ENCODE measurements at regions not wholly inside any gene's neighbourhood (a gene's known extent, or its start where the extent isn't known, plus 50 kb on each side); places are given as distances from the start of the nearest gene placed in this dataset.

DNA sequence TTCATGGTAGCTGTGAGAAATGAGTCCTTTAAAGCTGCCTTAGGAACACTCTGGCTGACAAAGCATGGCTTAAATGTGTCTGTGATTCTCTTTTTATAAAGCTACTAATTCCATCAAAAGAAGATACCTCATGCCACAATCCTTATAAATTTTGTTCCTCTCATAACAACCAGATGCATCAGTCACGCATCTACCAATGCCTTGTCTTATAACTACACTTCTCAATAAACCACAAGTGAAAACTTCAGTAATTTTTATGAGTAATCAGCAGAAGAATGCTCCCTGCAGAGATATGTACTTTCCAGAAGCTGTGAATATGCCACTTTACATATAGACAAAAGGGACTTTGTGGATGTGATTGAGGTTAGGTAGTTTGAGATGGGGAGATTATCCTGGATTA is 147.8 kb downstream of the SUCLA2 start:
- Histone ChIP-seq H3K4me3 (ENCODE audit: low read length) (no peak overlapping the region), H3K79me2 (replicated peaks; ENCODE audit: insufficient read depth, low read length) (no peaks in the 10 kb centered on the region), H3K9me3 (ENCODE audit: low read length) (no peaks in the 10 kb centered on the region), H3K4me2 (ENCODE audit: low read length) (no peak overlapping the region), H3K9me2 (ENCODE audit: insufficient read depth, low read length) (no peaks in the 10 kb centered on the region), H2AFZ (ENCODE audit: low read depth, low read length) (no peak overlapping the region), H3K27ac (ENCODE audit: low read length) (no peak overlapping the region), H3F3A (ENCODE audit: insufficient read depth, low read length, poor library complexity, severe bottlenecking) (no peaks in the 10 kb centered on the region), H3K36me3 (ENCODE audit: insufficient read depth, low read length) (no peaks in the 10 kb centered on the region), H4K20me1 (ENCODE audit: insufficient read depth) (no peaks in the 10 kb centered on the region), H3K27me3 (ENCODE audit: insufficient read depth, low read depth, low read length) (no peaks in the 10 kb centered on the region), H3K9ac (ENCODE audit: low read length) (no peak overlapping the region)
- no peak for TF ChIP-seq REST (IDR thresholded peaks at IDR 0.05; ENCODE audit: borderline replicate concordance)
- TF ChIP-seq EZH2 (IDR thresholded peaks at IDR 0.05; ENCODE audit: borderline replicate concordance, insufficient read depth, low read length, poor library complexity, severe bottlenecking): no peak
- TF ChIP-seq POLR2AphosphoS5 (IDR thresholded peaks at IDR 0.05): no peak
- no peak for TF ChIP-seq RAD21 (conservative IDR thresholded peaks at IDR 0.05)
- TF ChIP-seq, protein P1, sequence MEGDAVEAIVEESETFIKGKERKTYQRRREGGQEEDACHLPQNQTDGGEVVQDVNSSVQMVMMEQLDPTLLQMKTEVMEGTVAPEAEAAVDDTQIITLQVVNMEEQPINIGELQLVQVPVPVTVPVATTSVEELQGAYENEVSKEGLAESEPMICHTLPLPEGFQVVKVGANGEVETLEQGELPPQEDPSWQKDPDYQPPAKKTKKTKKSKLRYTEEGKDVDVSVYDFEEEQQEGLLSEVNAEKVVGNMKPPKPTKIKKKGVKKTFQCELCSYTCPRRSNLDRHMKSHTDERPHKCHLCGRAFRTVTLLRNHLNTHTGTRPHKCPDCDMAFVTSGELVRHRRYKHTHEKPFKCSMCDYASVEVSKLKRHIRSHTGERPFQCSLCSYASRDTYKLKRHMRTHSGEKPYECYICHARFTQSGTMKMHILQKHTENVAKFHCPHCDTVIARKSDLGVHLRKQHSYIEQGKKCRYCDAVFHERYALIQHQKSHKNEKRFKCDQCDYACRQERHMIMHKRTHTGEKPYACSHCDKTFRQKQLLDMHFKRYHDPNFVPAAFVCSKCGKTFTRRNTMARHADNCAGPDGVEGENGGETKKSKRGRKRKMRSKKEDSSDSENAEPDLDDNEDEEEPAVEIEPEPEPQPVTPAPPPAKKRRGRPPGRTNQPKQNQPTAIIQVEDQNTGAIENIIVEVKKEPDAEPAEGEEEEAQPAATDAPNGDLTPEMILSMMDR (IDR thresholded peaks at IDR 0.05; ENCODE audit: poor library complexity, severe bottlenecking): no peak
- no peak for TF ChIP-seq EP300 (conservative IDR thresholded peaks at IDR 0.05; ENCODE audit: poor library complexity, severe bottlenecking)
- TF ChIP-seq SMC3 (conservative IDR thresholded peaks at IDR 0.05; ENCODE audit: poor library complexity): no peak
- no peak for TF ChIP-seq TAF1 (IDR thresholded peaks at IDR 0.05; ENCODE audit: low read depth)
- TF ChIP-seq MXI1 (conservative IDR thresholded peaks at IDR 0.05; ENCODE audit: poor library complexity, severe bottlenecking): no peak

GRCh38 chr13:47846886-47847285 is 154.2 kb downstream of the SUCLA2 start:
- Histone ChIP-seq H3K4me3 (ENCODE audit: low read length) (no peak overlapping the region), H4K20me1 (ENCODE audit: insufficient read depth) (no peaks in the 10 kb centered on the region), H3K79me2 (replicated peaks; ENCODE audit: insufficient read depth, low read length) (no peaks in the 10 kb centered on the region), H3K27me3 (ENCODE audit: insufficient read depth, low read depth, low read length) (no peaks in the 10 kb centered on the region), H2AFZ (ENCODE audit: low read depth, low read length) (no peak overlapping the region), H3K27ac (ENCODE audit: low read length) (no peak overlapping the region), H3F3A (ENCODE audit: insufficient read depth, low read length, poor library complexity, severe bottlenecking) (no peaks in the 10 kb centered on the region), H3K4me2 (ENCODE audit: low read length) (no peak overlapping the region), H3K36me3 (ENCODE audit: insufficient read depth, low read length) (no peaks in the 10 kb centered on the region), H3K9ac (ENCODE audit: low read length) (no peak overlapping the region), H3K9me3 (ENCODE audit: low read length) (no peaks in the 10 kb centered on the region), H3K9me2 (ENCODE audit: insufficient read depth, low read length) (no peaks in the 10 kb centered on the region)
- TF ChIP-seq SMC3 (conservative IDR thresholded peaks at IDR 0.05; ENCODE audit: poor library complexity) (no peak), EP300 (conservative IDR thresholded peaks at IDR 0.05; ENCODE audit: poor library complexity, severe bottlenecking) (no peak), EZH2 (IDR thresholded peaks at IDR 0.05; ENCODE audit: borderline replicate concordance, insufficient read depth, low read length, poor library complexity, severe bottlenecking) (no peak), MXI1 (conservative IDR thresholded peaks at IDR 0.05; ENCODE audit: poor library complexity, severe bottlenecking) (no peak), RAD21 (conservative IDR thresholded peaks at IDR 0.05) (no peak), POLR2AphosphoS5 (IDR thresholded peaks at IDR 0.05) (no peak), REST (IDR thresholded peaks at IDR 0.05; ENCODE audit: borderline replicate concordance) (no peak), TAF1 (IDR thresholded peaks at IDR 0.05; ENCODE audit: low read depth) (no peak)
- TF ChIP-seq, protein P1 (IDR thresholded peaks at IDR 0.05; ENCODE audit: poor library complexity, severe bottlenecking): no peak

Measured in neural cell (in vitro differentiated cells).